GM12878 (cell line): ENCODE measurements at regions not wholly inside any gene's neighbourhood (a gene's known extent, or its start where the extent isn't known, plus 50 kb on each side); places are given as distances from the start of the nearest gene placed in this dataset.

Experiments
- ATAC-seq: fragments of 200-7000 bp; cut with Tn5 transposase; 3 replicates; pipeline ENCODE4 v1.9.1; 2020; ENCODE audit warnings: mild to moderate bottlenecking, moderate library complexity
- BruUV-seq: library from RNA; stranded (reverse); fragments of 400-500 nt; replicated peaks from 2 replicates; lab custom pipeline; 2021; lab: Mats Ljungman, UMichigan
- CTCF ChIA-PET: fragments of 300-600 bp; sonication (Branson Sonifier 250); formaldehyde crosslinking; extraction: SDS; loops from one replicate; lab custom pipeline; 2021; ENCODE audit warnings: inconsistent platforms; lab: Yijun Ruan, JAX
- POLR2A ChIA-PET: fragments of 350-600 bp; formaldehyde crosslinking; extraction: SDS; loops from one replicate; lab custom pipeline; 2021; ENCODE audit warnings: inconsistent platforms; lab: Charles Lee
- RAD21 ChIA-PET: fragments of 300-600 bp; sonication (Branson Sonifier 250); formaldehyde crosslinking; loops from one replicate; lab custom pipeline; 2023; ENCODE audit warnings: antibody characterized with exemption; ENCODE audit not compliant: unreplicated experiment; lab: Charles Lee
- SMC1A ChIA-PET: fragments of 300-600 bp; sonication (Branson Sonifier 250); formaldehyde crosslinking; loops from one replicate; lab custom pipeline; 2023; ENCODE audit not compliant: unreplicated experiment, uncharacterized antibody; lab: Charles Lee
- DNase-seq: peaks from one replicate; pipeline ENCODE4 v3.0.0-alpha.2; 2011; ENCODE audit warnings: low read depth, low spot score
- FAIRE-seq: peaks from 3 replicates; lab custom pipeline; 2011; peaks lifted over from hg19 to GRCh38; lab: Jason Lieb, UNC
- H2AFZ ChIP-seq: 2 replicates; pipeline ENCODE4 v1.6.0; 2011; ENCODE audit warnings: low read depth, low read length, control low read depth; ENCODE audit not compliant: control insufficient read depth
- H3K27ac ChIP-seq: 2 replicates; pipeline ENCODE4 v1.5.1; 2011; ENCODE audit warnings: control low read depth; ENCODE audit not compliant: control insufficient read depth, insufficient read depth
- H3K27me3 ChIP-seq, 2 experiments: replicated peaks in 1 of 2; 2 replicates each; pipeline versions ENCODE4 v1.6.0 to v1.6.1; 2011; ENCODE audit warnings: low read length in 1 of 2; ENCODE audit not compliant: control insufficient read depth in 2 of 2, insufficient read depth in 2 of 2
- H3K36me3 ChIP-seq, 2 experiments: 2 replicates each; pipeline ENCODE4 v1.5.1; 2011; ENCODE audit warnings: low read length in 1 of 2; ENCODE audit not compliant: control insufficient read depth in 2 of 2, insufficient read depth in 2 of 2
- H3K4me1 ChIP-seq: 2 replicates; pipeline ENCODE4 v1.6.1; 2011; ENCODE audit warnings: mild to moderate bottlenecking, low read length, moderate library complexity, mixed read lengths; ENCODE audit not compliant: control insufficient read depth, insufficient read depth
- H3K4me2 ChIP-seq: 2 replicates; pipeline ENCODE4 v1.6.0; 2011; ENCODE audit warnings: control low read depth; ENCODE audit not compliant: control insufficient read depth, insufficient read depth
- H3K4me3 ChIP-seq: fragments of 200-600 bp; sonication (generic); 2 replicates; pipeline ENCODE4 v1.5.1; 2016
- H3K79me2 ChIP-seq: 2 replicates; pipeline ENCODE4 v1.6.0; 2011; ENCODE audit warnings: low read length; ENCODE audit not compliant: control insufficient read depth, insufficient read depth
- H3K9ac ChIP-seq: 2 replicates; pipeline ENCODE4 v1.8.0; 2011; ENCODE audit warnings: low read length, control low read depth, mixed read lengths; ENCODE audit not compliant: control insufficient read depth, insufficient read depth
- H3K9me3 ChIP-seq: replicated peaks from 3 replicates; pipeline ENCODE4 v1.5.1; 2011; ENCODE audit warnings: mild to moderate bottlenecking, low read length; ENCODE audit not compliant: control insufficient read depth, insufficient read depth
- H4K20me1 ChIP-seq: 2 replicates; pipeline ENCODE4 v1.6.0; 2011; ENCODE audit not compliant: control insufficient read depth, insufficient read depth
- BCL3 ChIP-seq: IDR thresholded peaks from 2 replicates; pipeline ENCODE4 v1.6.1; 2011; ENCODE audit warnings: borderline replicate concordance, low read depth, mild to moderate bottlenecking, moderate library complexity, low read length; ENCODE audit not compliant: insufficient read depth, poor library complexity, severe bottlenecking
- CBFB ChIP-seq: IDR thresholded peaks from 2 replicates; pipeline ENCODE4 v1.6.1; 2016; ENCODE audit warnings: antibody characterized with exemption, low read depth
- CHD4 ChIP-seq: fragments of 200-600 bp; sonication (generic); IDR thresholded peaks from 2 replicates; pipeline ENCODE4 v1.6.1; 2016; ENCODE audit warnings: mild to moderate bottlenecking
- HDGF ChIP-seq: fragments of 450-650 bp; IDR thresholded peaks from 2 replicates; pipeline ENCODE4 v1.6.1; 2016; ENCODE audit warnings: antibody characterized with exemption
- HSF1 ChIP-seq: fragments of 150-350 bp; IDR thresholded peaks from 2 replicates; pipeline ENCODE4 v1.6.1; 2014; ENCODE audit warnings: mild to moderate bottlenecking, low read depth, low read length
- MLLT1 ChIP-seq: fragments of 450-650 bp; IDR thresholded peaks from 2 replicates; pipeline ENCODE4 v1.6.1; 2016; ENCODE audit warnings: mild to moderate bottlenecking
- NBN ChIP-seq: fragments of 450-650 bp; IDR thresholded peaks from 2 replicates; pipeline ENCODE4 v1.6.1; 2016
- PAX8 ChIP-seq: fragments of 450-650 bp; IDR thresholded peaks from 2 replicates; pipeline ENCODE4 v1.6.1; 2017; ENCODE audit warnings: mild to moderate bottlenecking, moderate library complexity
- RCOR1 ChIP-seq: conservative IDR thresholded peaks from 2 replicates; pipeline ENCODE4 v1.6.1; 2012; ENCODE audit warnings: low read depth, low read length, improper control_type of control experiment
- RUNX3 ChIP-seq: IDR thresholded peaks from 2 replicates; pipeline ENCODE4 v1.6.1; 2012; ENCODE audit warnings: low read length, inconsistent platforms
- SUZ12 ChIP-seq: fragments of 200-600 bp; sonication (generic); IDR thresholded peaks from one replicate; pipeline ENCODE4 v1.6.1; 2018; ENCODE audit warnings: antibody characterized with exemption, mild to moderate bottlenecking; ENCODE audit not compliant: unreplicated experiment
- TCF12 ChIP-seq: IDR thresholded peaks from 2 replicates; pipeline ENCODE4 v1.6.1; 2011; ENCODE audit warnings: low read depth, mild to moderate bottlenecking, low read length
- TCF7 ChIP-seq: IDR thresholded peaks from 2 replicates; pipeline ENCODE4 v1.6.1; 2014; ENCODE audit warnings: antibody characterized with exemption, borderline replicate concordance
- WRNIP1 ChIP-seq: IDR thresholded peaks from 2 replicates; pipeline ENCODE4 v1.6.1; 2011; ENCODE audit warnings: low read depth, low read length, improper control_type of control experiment, borderline replicate concordance
- ZSCAN29 ChIP-seq: fragments of 450-650 bp; IDR thresholded peaks from 2 replicates; pipeline ENCODE4 v1.6.1; 2017; ENCODE audit warnings: mild to moderate bottlenecking, moderate library complexity
- WGBS: methylation state at CpG from one replicate; pipeline ENCODE4 v1.1.6; 2016; ENCODE audit warnings: low lambda C conversion rate; ENCODE audit not compliant: insufficient replicate concordance, insufficient coverage; ENCODE audit errors: missing lambda C conversion rate; 5-methylcytosine and 5-hydroxymethylcytosine counted together
- in situ Hi-C: fragments of 300-500 bp; cut with MboI; formaldehyde crosslinking; loops from 9 replicates; pipeline ENCODE4 v1.14.3; 2018; ENCODE audit warnings: mixed read lengths
- intact Hi-C: fragments of 100-400 bp; cut with micrococcal nuclease; formaldehyde crosslinking; loops from one replicate; pipeline ENCODE4 v1.14.2; 2022; ENCODE audit not compliant: unreplicated experiment
- TF ChIP-seq, protein P1 (sequence below): fragments of 450-650 bp; conservative IDR thresholded peaks from 2 replicates; pipeline ENCODE4 v1.6.1; 2017; ENCODE audit warnings: mild to moderate bottlenecking, moderate library complexity

DNA sequence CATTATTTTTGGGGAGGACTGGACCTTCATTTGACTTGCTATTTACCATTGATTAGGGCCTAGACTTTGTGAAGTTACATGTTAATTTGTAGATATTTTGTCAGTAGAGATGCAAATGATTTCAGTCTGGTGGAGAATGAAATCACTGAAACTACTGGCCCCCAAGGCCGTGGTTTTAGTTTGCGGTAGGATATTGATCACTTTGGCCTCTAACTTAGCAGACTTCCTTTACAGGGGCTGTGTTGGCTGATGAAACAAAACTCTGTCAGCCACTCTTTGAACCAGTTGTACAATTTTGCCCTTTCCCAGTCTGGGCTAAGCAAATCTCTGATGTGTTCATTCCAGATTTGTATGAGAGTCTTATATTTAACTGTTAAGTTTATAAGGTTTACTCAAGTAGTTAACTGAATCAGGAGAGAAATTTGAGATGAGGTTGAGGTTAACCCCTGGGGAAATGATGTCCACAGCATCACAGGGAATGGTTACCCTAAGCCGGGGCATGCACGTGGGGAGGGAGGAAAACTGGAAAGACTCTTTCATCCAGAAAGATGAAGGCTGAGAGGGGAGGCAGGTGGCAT is 105.7 kb upstream of the INSIG1 start:
- ChIA-PET POLR2A (interaction anchor here (1.0 kb wide), 1 partner anchor 22 kb away, joined by 3 read pairs; no protein-coding TSS in a partner anchor), SMC1A (no interaction called here), RAD21 (interaction anchor here (1.3 kb wide), 1 partner anchor 153 kb away, joined by 5 read pairs; no protein-coding TSS in a partner anchor), CTCF (interaction anchor here (3.3 to 5.3 kb wide), 2 partner anchors 152 to 264 kb away, joined by 25 to 37 read pairs; no protein-coding TSS in a partner anchor)
- no peak overlapping the region for H3K9ac ChIP-seq
- no peaks in the 10 kb centered on the region for H3K36me3 ChIP-seq
- in situ Hi-C loops (no loop called here), intact Hi-C loops (loop anchor here (5.0 kb wide), 1 partner anchor 105 kb away; the partner anchor contains the start of gene INSIG1)
- H4K20me1 ChIP-seq, result no peaks in the 10 kb centered on the region
- H3K27ac ChIP-seq, result no peak overlapping the region; the same call in 1 of the 2 replicates
- no TSS peak for BruUV-seq
- peaks cover 7% of the 10 kb centered on the region; the same call in 1 of the 2 replicates for H3K4me1 ChIP-seq
- H3K79me2 ChIP-seq, result no peaks in the 10 kb centered on the region
- 7% methylated on average over 4 of the region's 4 CpGs for WGBS
- no peak overlapping the region for H3K4me3 ChIP-seq
- ATAC-seq, result peak; percentile 66
- FAIRE-seq, result peak; percentile 75
- peaks cover 3% of the 10 kb centered on the region; the same call in 2 of the 3 replicates for H3K9me3 ChIP-seq
- no peak overlapping the region; the same call in 1 of the 2 replicates for H2AFZ ChIP-seq
- DNase-seq, result no peak
- no peaks in the 10 kb centered on the region for H3K27me3 ChIP-seq
- peak overlapping the region; percentile 38; the same call in 1 of the 2 replicates for H3K4me2 ChIP-seq
- TF ChIP-seq WRNIP1 (no peak), CHD4 (no peak), NBN (no peak), MLLT1 (no peak), CBFB (0 out of 2 replicates have a peak, but pooled peaks have one; percentile 30), BCL3 (no peak), ZSCAN29 (no peak), PAX8 (no peak), RUNX3 (peak; percentile 86), HDGF (no peak), TCF12 (no peak), RCOR1 (no peak), TCF7 (no peak), SUZ12 (no peak), HSF1 (no peak)
- TF ChIP-seq, protein P1, sequence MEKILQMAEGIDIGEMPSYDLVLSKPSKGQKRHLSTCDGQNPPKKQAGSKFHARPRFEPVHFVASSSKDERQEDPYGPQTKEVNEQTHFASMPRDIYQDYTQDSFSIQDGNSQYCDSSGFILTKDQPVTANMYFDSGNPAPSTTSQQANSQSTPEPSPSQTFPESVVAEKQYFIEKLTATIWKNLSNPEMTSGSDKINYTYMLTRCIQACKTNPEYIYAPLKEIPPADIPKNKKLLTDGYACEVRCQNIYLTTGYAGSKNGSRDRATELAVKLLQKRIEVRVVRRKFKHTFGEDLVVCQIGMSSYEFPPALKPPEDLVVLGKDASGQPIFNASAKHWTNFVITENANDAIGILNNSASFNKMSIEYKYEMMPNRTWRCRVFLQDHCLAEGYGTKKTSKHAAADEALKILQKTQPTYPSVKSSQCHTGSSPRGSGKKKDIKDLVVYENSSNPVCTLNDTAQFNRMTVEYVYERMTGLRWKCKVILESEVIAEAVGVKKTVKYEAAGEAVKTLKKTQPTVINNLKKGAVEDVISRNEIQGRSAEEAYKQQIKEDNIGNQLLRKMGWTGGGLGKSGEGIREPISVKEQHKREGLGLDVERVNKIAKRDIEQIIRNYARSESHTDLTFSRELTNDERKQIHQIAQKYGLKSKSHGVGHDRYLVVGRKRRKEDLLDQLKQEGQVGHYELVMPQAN, result no peak
